ENCODE measurements at regions not wholly inside any gene's neighbourhood (a gene's known extent, or its start where the extent isn't known, plus 50 kb on each side); places are given as distances from the start of the nearest gene placed in this dataset.

DNA sequence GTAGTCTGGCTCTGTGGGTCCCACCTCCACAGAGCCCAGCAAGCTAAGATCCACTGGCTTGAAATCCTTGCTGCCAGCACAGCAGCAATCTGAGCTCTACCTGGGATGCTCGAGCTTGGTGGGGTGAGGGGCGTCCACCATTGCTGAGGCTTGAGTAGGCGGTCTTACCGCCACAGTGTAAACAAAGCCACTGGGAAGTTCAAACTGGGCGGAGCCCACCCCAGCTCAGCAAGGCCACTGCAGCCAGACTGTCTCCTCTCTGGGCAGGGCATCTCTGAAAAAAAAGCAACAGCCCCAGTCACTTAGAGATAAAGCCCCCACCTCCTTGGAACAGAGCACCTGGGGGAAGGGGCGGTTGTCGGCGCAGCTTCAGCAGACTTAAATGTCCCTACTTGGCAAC, 243.2 kb upstream of the POF1B start:
- Histone ChIP-seq H3K36me3 (ENCODE audit: control insufficient read depth, insufficient read depth, low read length) (no peaks in the 10 kb centered on the region), H3K79me2 (no peaks in the 10 kb centered on the region), H3K27ac (no peak overlapping the region), H3K4me1 (no peaks in the 10 kb centered on the region), H3K9ac (no peak overlapping the region), H2AFZ (no peak overlapping the region), H3K27me3 (ENCODE audit: control insufficient read depth, insufficient read depth, low read length) (no peaks in the 10 kb centered on the region), H3K4me2 (ENCODE audit: low read length) (no peak overlapping the region), H3K9me3 (ENCODE audit: control insufficient read depth, low read length) (no peaks in the 10 kb centered on the region), H3K4me3 (ENCODE audit: low read depth, low read length) (no peak overlapping the region)
- no peak for TF ChIP-seq CTCF (IDR thresholded peaks at IDR 0.05)

DNA sequence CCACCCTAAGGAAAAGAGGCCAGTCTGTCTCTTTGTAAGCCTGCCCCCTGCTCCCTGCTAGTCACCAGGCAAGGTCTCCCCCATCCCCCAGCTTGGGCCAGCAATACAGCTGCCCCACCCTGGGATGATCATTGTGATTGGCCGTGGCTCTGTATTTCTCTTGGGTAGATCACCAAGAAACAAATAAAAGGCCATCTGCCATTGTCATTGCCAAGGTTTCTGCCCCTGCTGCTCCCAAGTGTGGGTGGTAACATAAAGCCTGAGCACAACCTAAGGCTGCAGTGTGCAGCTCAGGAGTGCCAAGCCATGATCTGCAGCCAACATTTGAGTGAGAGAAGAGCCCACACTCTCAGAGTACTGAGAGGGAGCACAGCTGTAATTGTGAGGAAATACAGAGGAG, 241.0 kb upstream of the POF1B start:
- Histone ChIP-seq H3K9me3 (ENCODE audit: control insufficient read depth, low read length) (no peaks in the 10 kb centered on the region), H3K4me2 (ENCODE audit: low read length) (no peak overlapping the region), H3K36me3 (ENCODE audit: control insufficient read depth, insufficient read depth, low read length) (no peaks in the 10 kb centered on the region), H3K79me2 (no peaks in the 10 kb centered on the region), H3K4me1 (no peaks in the 10 kb centered on the region), H2AFZ (no peak overlapping the region), H3K9ac (no peak overlapping the region), H3K27me3 (ENCODE audit: control insufficient read depth, insufficient read depth, low read length) (no peaks in the 10 kb centered on the region), H3K27ac (no peak overlapping the region), H3K4me3 (ENCODE audit: low read depth, low read length) (no peak overlapping the region)
- TF ChIP-seq CTCF (IDR thresholded peaks at IDR 0.05), result no peak

GRCh38 chrX:85619962-85620361, 240.5 kb upstream of the POF1B start:
- Histone ChIP-seq H3K79me2 (no peaks in the 10 kb centered on the region), H3K9ac (no peak overlapping the region), H3K9me3 (ENCODE audit: control insufficient read depth, low read length) (no peaks in the 10 kb centered on the region), H3K4me3 (ENCODE audit: low read depth, low read length) (no peak overlapping the region), H3K4me1 (no peaks in the 10 kb centered on the region), H3K27me3 (ENCODE audit: control insufficient read depth, insufficient read depth, low read length) (no peaks in the 10 kb centered on the region), H3K4me2 (ENCODE audit: low read length) (no peak overlapping the region), H3K27ac (no peak overlapping the region), H2AFZ (no peak overlapping the region), H3K36me3 (ENCODE audit: control insufficient read depth, insufficient read depth, low read length) (no peaks in the 10 kb centered on the region)
- no peak for TF ChIP-seq CTCF (IDR thresholded peaks at IDR 0.05)

GRCh38 chrX:85611926-85612325, 232.5 kb upstream of the POF1B start:
- Histone ChIP-seq H3K4me1 (no peaks in the 10 kb centered on the region), H3K9ac (no peak overlapping the region), H3K36me3 (ENCODE audit: control insufficient read depth, insufficient read depth, low read length) (no peaks in the 10 kb centered on the region), H3K4me2 (ENCODE audit: low read length) (no peak overlapping the region), H3K4me3 (ENCODE audit: low read depth, low read length) (no peak overlapping the region), H3K79me2 (no peaks in the 10 kb centered on the region), H3K27ac (no peak overlapping the region), H2AFZ (no peak overlapping the region), H3K9me3 (ENCODE audit: control insufficient read depth, low read length) (no peaks in the 10 kb centered on the region), H3K27me3 (ENCODE audit: control insufficient read depth, insufficient read depth, low read length) (no peaks in the 10 kb centered on the region)
- TF ChIP-seq CTCF (IDR thresholded peaks at IDR 0.05), result no peak

- no peak overlapping the region for H3K4me3 ChIP-seq (ENCODE audit: low read depth, low read length)
- no peak overlapping the region for H3K9ac ChIP-seq
- H3K36me3 ChIP-seq (ENCODE audit: control insufficient read depth, insufficient read depth, low read length), result no peaks in the 10 kb centered on the region
- H3K27ac ChIP-seq, result no peak overlapping the region
- no peak for TF ChIP-seq CTCF (IDR thresholded peaks at IDR 0.05)
- H3K4me1 ChIP-seq, result no peaks in the 10 kb centered on the region
- no peak overlapping the region for H2AFZ ChIP-seq
- no peaks in the 10 kb centered on the region for H3K79me2 ChIP-seq
- H3K9me3 ChIP-seq (ENCODE audit: control insufficient read depth, low read length), result no peaks in the 10 kb centered on the region
- H3K27me3 ChIP-seq (ENCODE audit: control insufficient read depth, insufficient read depth, low read length), result no peaks in the 10 kb centered on the region
- H3K4me2 ChIP-seq (ENCODE audit: low read length), result no peak overlapping the region
Measured at GRCh38 chrX:85592980-85593379, 213.5 kb upstream of the POF1B start.
